PC-3 (cell line): ENCODE measurements at regions not wholly inside any gene's neighbourhood (a gene's known extent, or its start where the extent isn't known, plus 50 kb on each side); places are given as distances from the start of the nearest gene placed in this dataset.

Experiments
- ATAC-seq: fragments of 200-7000 bp; cut with Tn5 transposase; 2 replicates; pipeline ENCODE4 v1.9.1; 2020; ENCODE audit warnings: mild to moderate bottlenecking, moderate library complexity
- BruUV-seq: library from RNA; stranded (reverse); fragments of 400-500 nt; replicated peaks from 2 replicates; lab custom pipeline; 2021; lab: Mats Ljungman, UMichigan
- CTCF ChIA-PET: fragments of 300-600 bp; sonication (Branson Sonifier 250); formaldehyde crosslinking; loops from one replicate; lab custom pipeline; 2022; ENCODE audit warnings: antibody characterized with exemption; lab: Charles Lee
- POLR2A ChIA-PET: fragments of 300-600 bp; sonication (Branson Sonifier 250); formaldehyde crosslinking; loops from one replicate; lab custom pipeline; 2022; ENCODE audit warnings: antibody characterized with exemption; ENCODE audit not compliant: unreplicated experiment; lab: Charles Lee
- DNase-seq: peaks from one replicate; pipeline ENCODE4 v3.0.0-alpha.2; 2015
- H2AFZ ChIP-seq: fragments of 300-600 bp; sonication (generic); 2 replicates; pipeline ENCODE4 v1.6.0; 2016; ENCODE audit warnings: antibody characterized with exemption, low read length
- H3F3A ChIP-seq: fragments of 300-600 bp; sonication (generic); one replicate; pipeline ENCODE4 v1.6.0; 2017; ENCODE audit warnings: antibody characterized with exemption, low read length, control low read depth, mild to moderate bottlenecking; ENCODE audit not compliant: unreplicated experiment
- H3K27ac ChIP-seq: fragments of 300-600 bp; sonication (generic); 2 replicates; pipeline ENCODE4 v1.5.1; 2016; ENCODE audit warnings: mild to moderate bottlenecking, low read length
- H3K27me3 ChIP-seq: fragments of 300-600 bp; sonication (generic); 2 replicates; pipeline ENCODE4 v1.6.1; 2016; ENCODE audit warnings: low read length, mixed read lengths
- H3K36me3 ChIP-seq: fragments of 300-600 bp; sonication (generic); 2 replicates; pipeline ENCODE4 v1.6.1; 2016; ENCODE audit warnings: low read depth, mixed run types, low read length, mixed read lengths
- H3K4me1 ChIP-seq: fragments of 300-600 bp; sonication (generic); 2 replicates; pipeline ENCODE4 v1.5.1; 2016; ENCODE audit warnings: low read length; ENCODE audit not compliant: insufficient read depth
- H3K4me2 ChIP-seq: fragments of 300-600 bp; sonication (generic); 2 replicates; pipeline ENCODE4 v1.6.0; 2016; ENCODE audit warnings: low read length
- H3K4me3 ChIP-seq: fragments of 300-600 bp; sonication (generic); 2 replicates; pipeline ENCODE4 v1.5.1; 2016; ENCODE audit warnings: mild to moderate bottlenecking, low read length, mixed read lengths
- H3K79me2 ChIP-seq: fragments of 300-600 bp; sonication (generic); 2 replicates; pipeline ENCODE4 v1.6.1; 2017; ENCODE audit warnings: low read length, mixed read lengths
- H3K9ac ChIP-seq: fragments of 300-600 bp; sonication (generic); 2 replicates; pipeline ENCODE4 v1.6.0; 2016; ENCODE audit warnings: mild to moderate bottlenecking, low read length
- H3K9me2 ChIP-seq: fragments of 300-600 bp; sonication (generic); replicated peaks from 2 replicates; pipeline ENCODE4 v1.6.1; 2016; ENCODE audit warnings: mixed run types, low read length, mixed read lengths
- H3K9me3 ChIP-seq: fragments of 300-600 bp; sonication (generic); 2 replicates; pipeline ENCODE4 v1.6.1; 2016; ENCODE audit warnings: low read length, mixed read lengths
- H4K20me1 ChIP-seq: fragments of 300-600 bp; sonication (generic); 2 replicates; pipeline ENCODE4 v1.6.1; 2016; ENCODE audit warnings: low read length, mixed read lengths
- EZH2 ChIP-seq: fragments of 300-600 bp; sonication (generic); IDR thresholded peaks from one replicate; pipeline ENCODE4 v1.6.1; 2017; ENCODE audit warnings: antibody characterized with exemption, mild to moderate bottlenecking, low read length; ENCODE audit not compliant: unreplicated experiment
- EZH2phosphoT487 ChIP-seq: fragments of 300-600 bp; sonication (generic); IDR thresholded peaks from 2 replicates; pipeline ENCODE4 v1.6.1; 2018; ENCODE audit warnings: mild to moderate bottlenecking, antibody characterized with exemption, low read length, borderline replicate concordance
- intact Hi-C: fragments of 100-400 bp; cut with micrococcal nuclease; formaldehyde crosslinking; loops from 2 replicates; pipeline ENCODE4 v1.9.0; 2023
- TF ChIP-seq, protein P1 (sequence below): fragments of 300-600 bp; sonication (generic); conservative IDR thresholded peaks from 2 replicates; pipeline ENCODE4 v1.5.1; 2017; ENCODE audit warnings: antibody characterized with exemption, low read depth, mild to moderate bottlenecking, low read length

DNA sequence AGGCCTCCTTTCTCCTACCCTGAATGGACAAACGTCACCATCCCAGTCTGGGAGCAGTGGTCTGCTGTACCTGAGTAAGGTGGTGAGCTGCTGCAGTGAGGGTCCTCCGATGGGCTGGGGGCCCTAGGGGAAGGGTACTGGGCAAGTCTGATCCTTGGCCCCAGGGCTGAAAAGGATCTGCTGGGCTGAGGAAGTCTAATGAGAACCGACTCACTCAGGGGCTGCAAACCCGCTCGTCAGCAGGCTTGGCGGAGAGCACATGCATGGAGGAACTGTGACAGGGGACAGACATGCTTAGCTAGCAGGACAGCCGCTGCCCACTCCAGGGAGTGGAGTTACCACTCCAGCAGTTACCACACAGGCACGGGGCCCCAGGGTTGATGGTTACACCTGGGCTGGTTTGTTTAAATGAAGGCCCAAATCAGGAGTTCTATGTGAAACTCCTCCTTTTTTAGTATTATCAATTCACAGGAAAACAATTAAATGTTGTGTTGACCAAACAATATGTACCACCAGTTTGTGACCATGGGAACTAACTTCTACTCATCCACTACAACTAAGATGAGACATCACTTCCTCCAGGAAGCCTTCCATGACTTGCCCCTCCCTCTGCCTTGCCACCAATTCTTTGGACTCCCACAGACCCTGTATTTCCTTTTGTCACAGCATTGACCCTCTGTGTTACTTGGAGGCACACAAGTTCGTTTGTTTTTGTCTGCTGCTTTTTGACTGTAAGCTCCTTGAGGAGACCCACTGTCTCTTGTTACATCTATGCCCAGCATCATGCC, 56.1 kb upstream of the CPLX2 start:
- intact Hi-C loops, result loop anchor here (2.0 kb wide), 1 partner anchor 19 kb away; no protein-coding TSS in a partner anchor
- H3K9me3 ChIP-seq, result no peaks in the 10 kb centered on the region
- ChIA-PET POLR2A (no interaction called here), CTCF (no interaction called here)
- H3K9ac ChIP-seq, result no peak overlapping the region
- peak; percentile 6 for DNase-seq
- H3K9me2 ChIP-seq, result no peaks in the 10 kb centered on the region
- no peaks in the 10 kb centered on the region for H3K36me3 ChIP-seq
- H4K20me1 ChIP-seq, result no peaks in the 10 kb centered on the region
- peak overlapping the region; percentile 87 for H3K27ac ChIP-seq
- peaks cover 7% of the 10 kb centered on the region for H3F3A ChIP-seq
- peaks cover 43% of the 10 kb centered on the region for H3K4me1 ChIP-seq
- BruUV-seq, result no TSS peak
- 0 out of 2 replicates have a peak overlapping the region, but pooled peaks have one; percentile 18 for H2AFZ ChIP-seq
- no peak for ATAC-seq
- no peak overlapping the region for H3K4me3 ChIP-seq
- TF ChIP-seq EZH2phosphoT487 (no peak), EZH2 (no peak)
- TF ChIP-seq, protein P1, sequence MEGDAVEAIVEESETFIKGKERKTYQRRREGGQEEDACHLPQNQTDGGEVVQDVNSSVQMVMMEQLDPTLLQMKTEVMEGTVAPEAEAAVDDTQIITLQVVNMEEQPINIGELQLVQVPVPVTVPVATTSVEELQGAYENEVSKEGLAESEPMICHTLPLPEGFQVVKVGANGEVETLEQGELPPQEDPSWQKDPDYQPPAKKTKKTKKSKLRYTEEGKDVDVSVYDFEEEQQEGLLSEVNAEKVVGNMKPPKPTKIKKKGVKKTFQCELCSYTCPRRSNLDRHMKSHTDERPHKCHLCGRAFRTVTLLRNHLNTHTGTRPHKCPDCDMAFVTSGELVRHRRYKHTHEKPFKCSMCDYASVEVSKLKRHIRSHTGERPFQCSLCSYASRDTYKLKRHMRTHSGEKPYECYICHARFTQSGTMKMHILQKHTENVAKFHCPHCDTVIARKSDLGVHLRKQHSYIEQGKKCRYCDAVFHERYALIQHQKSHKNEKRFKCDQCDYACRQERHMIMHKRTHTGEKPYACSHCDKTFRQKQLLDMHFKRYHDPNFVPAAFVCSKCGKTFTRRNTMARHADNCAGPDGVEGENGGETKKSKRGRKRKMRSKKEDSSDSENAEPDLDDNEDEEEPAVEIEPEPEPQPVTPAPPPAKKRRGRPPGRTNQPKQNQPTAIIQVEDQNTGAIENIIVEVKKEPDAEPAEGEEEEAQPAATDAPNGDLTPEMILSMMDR, result no peak
- H3K27me3 ChIP-seq, result no peaks in the 10 kb centered on the region
- no peaks in the 10 kb centered on the region for H3K79me2 ChIP-seq
- H3K4me2 ChIP-seq, result peak overlapping the region; percentile 75

DNA sequence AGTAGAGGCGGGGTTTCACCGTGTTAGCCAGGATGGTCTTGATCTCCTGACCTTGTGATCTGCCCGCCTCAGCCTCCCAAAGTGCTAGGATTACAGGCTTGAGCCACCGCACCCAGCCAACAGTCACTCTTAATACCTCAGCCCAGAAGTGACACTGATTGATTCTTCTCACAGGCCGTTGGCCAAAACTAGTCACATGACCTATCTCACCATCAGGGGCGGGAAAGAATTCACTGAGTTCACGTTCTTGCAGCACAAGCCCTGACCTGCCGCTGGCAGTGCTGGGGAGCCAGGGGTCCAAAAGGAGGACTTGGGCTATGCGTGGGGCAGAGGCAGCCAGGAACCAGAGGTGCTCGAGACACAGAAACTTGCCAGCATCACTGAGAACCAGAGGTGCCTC, 55.0 kb upstream of the CPLX2 start:
- intact Hi-C loops, result no loop called here
- no peak overlapping the region for H3K4me3 ChIP-seq
- CTCF ChIA-PET, result no interaction called here
- peaks cover 40% of the 10 kb centered on the region for H3K4me1 ChIP-seq
- no peaks in the 10 kb centered on the region for H3K9me2 ChIP-seq
- TF ChIP-seq EZH2phosphoT487 (no peak), EZH2 (no peak)
- TF ChIP-seq, protein P1, result no peak
- DNase-seq (no peak), ATAC-seq (no peak)
- no peaks in the 10 kb centered on the region for H3K79me2 ChIP-seq
- BruUV-seq, result no TSS peak
- H3K27me3 ChIP-seq, result no peaks in the 10 kb centered on the region
- H2AFZ ChIP-seq, result no peak overlapping the region
- no peaks in the 10 kb centered on the region for H3K36me3 ChIP-seq
- no peak overlapping the region for H3K27ac ChIP-seq
- peaks cover 7% of the 10 kb centered on the region for H3F3A ChIP-seq
- no peaks in the 10 kb centered on the region for H3K9me3 ChIP-seq
- no peak overlapping the region for H3K4me2 ChIP-seq
- no peak overlapping the region for H3K9ac ChIP-seq
- POLR2A ChIA-PET, result no interaction called here
- no peaks in the 10 kb centered on the region for H4K20me1 ChIP-seq

DNA sequence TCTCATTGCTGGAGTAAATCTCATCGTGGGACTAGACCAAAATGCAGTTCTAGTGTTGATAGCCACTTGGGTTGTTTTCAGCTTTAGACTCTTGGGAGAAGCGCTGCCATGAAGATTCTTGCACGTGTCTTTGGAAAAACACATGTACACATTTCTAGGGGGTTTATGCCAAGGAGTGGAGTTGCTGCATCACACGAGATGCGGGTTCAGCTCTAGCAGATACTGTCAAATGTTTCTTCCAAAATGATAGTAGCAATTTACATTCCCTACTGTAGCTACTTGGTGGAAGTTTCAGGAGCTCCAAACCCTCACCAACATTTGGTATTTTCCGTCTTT, 52.3 kb upstream of the CPLX2 start:
- Histone ChIP-seq H4K20me1 (no peaks in the 10 kb centered on the region), H3K27me3 (no peaks in the 10 kb centered on the region), H3K4me1 (peaks cover 40% of the 10 kb centered on the region), H2AFZ (no peak overlapping the region), H3K9me2 (no peaks in the 10 kb centered on the region), H3K79me2 (no peaks in the 10 kb centered on the region), H3K9me3 (no peaks in the 10 kb centered on the region), H3K27ac (no peak overlapping the region), H3K9ac (no peak overlapping the region), H3K4me2 (no peak overlapping the region), H3K4me3 (no peak overlapping the region), H3K36me3 (no peaks in the 10 kb centered on the region), H3F3A (peaks cover 9% of the 10 kb centered on the region)
- intact Hi-C loops, result no loop called here
- POLR2A ChIA-PET, result no interaction called here
- CTCF ChIA-PET, result interaction anchor here (0.6 kb wide), 1 partner anchor 24 kb away, joined by 4 read pairs; no protein-coding TSS in a partner anchor
- no TSS peak for BruUV-seq
- no peak for DNase-seq
- TF ChIP-seq EZH2phosphoT487, result no peak
- TF ChIP-seq EZH2, result no peak
- TF ChIP-seq, protein P1, result no peak
- ATAC-seq, result no peak
